ENCODE measurements at regions not wholly inside any gene's neighbourhood (a gene's known extent, or its start where the extent isn't known, plus 50 kb on each side); places are given as distances from the start of the nearest gene placed in this dataset.

DNA sequence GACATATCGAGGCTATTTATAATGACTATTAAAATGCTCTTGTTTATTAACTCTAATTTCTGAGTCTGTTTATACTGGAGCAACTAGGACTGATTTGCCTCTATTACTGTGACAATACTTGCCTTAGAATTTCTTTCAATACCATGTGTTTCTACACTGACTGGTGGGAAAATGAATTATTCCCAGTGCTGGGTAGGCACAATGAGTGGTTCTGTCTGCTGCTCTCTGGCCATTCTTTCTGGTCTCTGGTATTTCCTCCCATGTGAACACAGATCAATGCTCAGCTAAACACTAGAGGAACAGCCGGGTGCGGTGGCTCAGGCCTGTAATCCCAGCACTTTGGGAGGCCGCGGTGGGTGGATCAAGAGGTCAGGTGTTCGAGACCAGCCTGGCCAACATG is 390.5 kb downstream of the PRDM2 start:
- no peak overlapping the region for H3K4me3 Mint-ChIP-seq
- H3K36me3 Mint-ChIP-seq = no peaks in the 10 kb centered on the region
- H3K27ac Mint-ChIP-seq = no peak overlapping the region
- no peak for DNase-seq (ENCODE audit: extremely low spot score, unreplicated experiment)
- H3K27me3 Mint-ChIP-seq = peaks cover 11% of the 10 kb centered on the region
- no peaks in the 10 kb centered on the region for H3K9me3 Mint-ChIP-seq
- no peaks in the 10 kb centered on the region for H3K4me1 Mint-ChIP-seq (ENCODE audit: unreplicated experiment)
- TF ChIP-seq, protein P1, sequence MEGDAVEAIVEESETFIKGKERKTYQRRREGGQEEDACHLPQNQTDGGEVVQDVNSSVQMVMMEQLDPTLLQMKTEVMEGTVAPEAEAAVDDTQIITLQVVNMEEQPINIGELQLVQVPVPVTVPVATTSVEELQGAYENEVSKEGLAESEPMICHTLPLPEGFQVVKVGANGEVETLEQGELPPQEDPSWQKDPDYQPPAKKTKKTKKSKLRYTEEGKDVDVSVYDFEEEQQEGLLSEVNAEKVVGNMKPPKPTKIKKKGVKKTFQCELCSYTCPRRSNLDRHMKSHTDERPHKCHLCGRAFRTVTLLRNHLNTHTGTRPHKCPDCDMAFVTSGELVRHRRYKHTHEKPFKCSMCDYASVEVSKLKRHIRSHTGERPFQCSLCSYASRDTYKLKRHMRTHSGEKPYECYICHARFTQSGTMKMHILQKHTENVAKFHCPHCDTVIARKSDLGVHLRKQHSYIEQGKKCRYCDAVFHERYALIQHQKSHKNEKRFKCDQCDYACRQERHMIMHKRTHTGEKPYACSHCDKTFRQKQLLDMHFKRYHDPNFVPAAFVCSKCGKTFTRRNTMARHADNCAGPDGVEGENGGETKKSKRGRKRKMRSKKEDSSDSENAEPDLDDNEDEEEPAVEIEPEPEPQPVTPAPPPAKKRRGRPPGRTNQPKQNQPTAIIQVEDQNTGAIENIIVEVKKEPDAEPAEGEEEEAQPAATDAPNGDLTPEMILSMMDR (conservative IDR thresholded peaks at IDR 0.05) = no peak

DNA sequence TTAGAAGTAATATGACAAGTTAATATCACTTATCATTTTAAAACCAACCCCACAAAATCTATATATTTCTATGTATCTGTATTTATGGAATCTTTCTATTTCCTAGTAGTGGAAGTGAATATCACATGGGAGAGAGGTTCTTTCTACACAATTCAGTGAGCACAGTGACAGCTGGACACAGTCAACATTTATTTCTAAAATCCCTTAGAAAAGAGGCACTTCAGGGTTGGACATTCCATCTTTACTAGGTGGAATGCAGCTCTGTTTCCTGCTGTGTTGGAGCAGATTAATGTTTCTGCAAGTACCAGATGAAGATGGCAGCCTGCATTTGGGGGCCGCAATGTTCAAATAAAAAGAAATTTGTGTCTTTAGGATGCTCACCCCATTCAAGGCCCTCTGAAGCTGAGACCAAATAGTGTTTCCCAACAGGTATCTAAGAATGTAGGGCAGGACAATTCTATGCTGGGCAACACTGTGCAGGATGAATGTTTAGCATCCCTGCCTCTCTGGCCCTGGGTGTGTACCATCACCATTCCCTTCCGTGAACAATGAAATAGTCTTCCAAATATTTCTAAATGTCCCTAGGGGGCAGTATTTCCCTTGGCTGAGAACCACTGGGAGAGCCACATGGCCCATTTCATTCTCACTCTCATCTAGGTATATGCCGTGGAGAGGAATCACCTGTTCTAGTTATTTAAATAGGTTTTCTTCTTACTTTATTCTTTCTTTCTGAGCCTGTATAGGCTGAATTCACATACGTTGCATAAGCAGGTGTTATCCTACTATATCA is 394.8 kb downstream of the PRDM2 start:
- TF ChIP-seq, protein P1 (conservative IDR thresholded peaks at IDR 0.05) = peak; percentile 71
- no peak for DNase-seq (ENCODE audit: extremely low spot score, unreplicated experiment)
- H3K27me3 Mint-ChIP-seq = peaks cover 34% of the 10 kb centered on the region

DNA sequence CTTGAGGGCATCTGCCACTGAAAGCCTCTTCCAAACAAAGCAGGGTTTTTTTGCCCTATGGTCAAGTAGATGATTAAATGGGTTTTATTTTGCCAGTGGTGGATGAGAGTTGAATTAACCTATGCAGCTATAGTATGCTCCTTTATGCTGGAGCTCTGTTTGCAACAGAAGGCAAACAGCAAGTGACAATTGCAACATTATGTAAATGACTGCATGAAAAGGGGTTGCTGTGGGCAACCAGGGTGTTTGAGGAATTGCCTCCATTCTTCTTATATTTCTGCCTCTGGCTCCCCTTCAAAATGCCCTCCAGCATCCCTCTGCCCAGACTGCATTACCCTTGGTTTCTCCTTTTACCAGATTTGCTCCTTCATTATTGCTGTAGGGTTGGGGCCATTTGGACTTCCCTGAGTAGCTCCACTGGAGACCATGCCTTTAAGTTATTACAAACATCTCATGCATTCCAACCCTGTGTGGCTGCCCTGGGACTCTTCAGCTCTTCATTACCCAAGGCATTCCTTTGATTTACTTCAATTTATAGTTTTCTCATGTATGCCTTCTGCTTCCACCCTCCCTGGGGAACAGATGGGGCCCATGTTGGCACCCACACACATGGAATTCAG is 398.4 kb downstream of the PRDM2 start:
- Mint-ChIP-seq H3K4me3 (no peak overlapping the region), H3K27ac (no peak overlapping the region), H3K4me1 (ENCODE audit: unreplicated experiment) (no peaks in the 10 kb centered on the region), H3K9me3 (peaks cover 6% of the 10 kb centered on the region), H3K36me3 (no peaks in the 10 kb centered on the region), H3K27me3 (peaks cover 36% of the 10 kb centered on the region)
- TF ChIP-seq, protein P1 (conservative IDR thresholded peaks at IDR 0.05) = no peak
- DNase-seq (ENCODE audit: extremely low spot score, unreplicated experiment) = no peak

More for the DNA sequence above, 394.8 kb downstream of the PRDM2 start:
- no peaks in the 10 kb centered on the region for H3K36me3 Mint-ChIP-seq
- H3K4me3 Mint-ChIP-seq = no peak overlapping the region
- no peaks in the 10 kb centered on the region for H3K4me1 Mint-ChIP-seq (ENCODE audit: unreplicated experiment)
- peaks cover 6% of the 10 kb centered on the region for H3K9me3 Mint-ChIP-seq
- H3K27ac Mint-ChIP-seq = no peak overlapping the region

DNA sequence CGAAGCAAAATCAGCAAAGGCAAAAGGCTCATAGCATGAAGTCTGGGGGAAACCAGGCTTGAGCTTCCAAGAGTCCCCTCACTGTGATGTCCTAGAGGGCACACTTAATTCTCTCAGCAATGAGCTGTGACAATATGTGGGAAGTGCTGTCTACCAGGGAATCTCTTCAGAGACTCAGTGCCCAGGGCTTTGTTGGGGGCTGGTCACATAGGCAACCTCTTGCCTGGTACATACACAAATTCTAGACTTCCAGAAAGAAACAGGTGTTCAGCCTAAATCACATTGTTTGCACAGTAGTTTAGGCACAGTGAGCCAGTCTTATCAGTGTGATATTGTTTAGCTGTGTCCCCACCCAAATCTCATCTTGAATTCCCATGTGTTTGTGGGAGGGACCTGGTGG is 400.5 kb downstream of the PRDM2 start:
- H3K27me3 Mint-ChIP-seq = peaks cover 39% of the 10 kb centered on the region
- TF ChIP-seq, protein P1 (conservative IDR thresholded peaks at IDR 0.05) = no peak
- H3K4me1 Mint-ChIP-seq (ENCODE audit: unreplicated experiment) = no peaks in the 10 kb centered on the region
- H3K27ac Mint-ChIP-seq = no peak overlapping the region
- DNase-seq (ENCODE audit: extremely low spot score, unreplicated experiment) = no peak
- H3K4me3 Mint-ChIP-seq = no peak overlapping the region
- no peaks in the 10 kb centered on the region for H3K36me3 Mint-ChIP-seq
- H3K9me3 Mint-ChIP-seq = peaks cover 6% of the 10 kb centered on the region

DNA sequence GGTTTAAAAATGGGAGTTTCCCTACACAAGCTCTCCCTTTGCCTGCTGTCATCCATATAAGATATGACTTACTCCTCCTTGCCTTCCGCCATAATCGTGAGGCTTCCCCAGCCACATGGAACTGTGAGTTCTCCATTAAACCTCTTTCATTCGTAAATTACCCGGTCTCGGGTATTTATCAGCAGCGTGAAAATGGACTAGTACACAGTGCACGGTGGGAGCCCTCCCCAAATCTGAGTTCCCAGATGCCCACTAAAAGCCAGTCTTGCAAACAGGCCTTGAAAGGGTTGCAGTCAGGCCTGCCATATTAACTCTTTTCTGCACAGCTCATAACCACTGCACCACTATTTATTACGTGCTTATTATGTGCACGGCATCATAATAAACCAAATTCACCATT is 400.9 kb downstream of the PRDM2 start:
- peaks cover 40% of the 10 kb centered on the region for H3K27me3 Mint-ChIP-seq
- peaks cover 6% of the 10 kb centered on the region for H3K9me3 Mint-ChIP-seq
- TF ChIP-seq, protein P1 (conservative IDR thresholded peaks at IDR 0.05) = no peak
- H3K4me1 Mint-ChIP-seq (ENCODE audit: unreplicated experiment) = no peaks in the 10 kb centered on the region
- H3K27ac Mint-ChIP-seq = no peak overlapping the region
- no peak for DNase-seq (ENCODE audit: extremely low spot score, unreplicated experiment)
- H3K36me3 Mint-ChIP-seq = no peaks in the 10 kb centered on the region
- H3K4me3 Mint-ChIP-seq = no peak overlapping the region

Data from type B pancreatic cell (in vitro differentiated cells).